Transverse colon (tissue), 4 donors: ENCODE measurements at regions not wholly inside any gene's neighbourhood (a gene's known extent, or its start where the extent isn't known, plus 50 kb on each side); places are given as distances from the start of the nearest gene placed in this dataset.

Source experiments
- DNase-seq: peaks from one replicate; pipeline ENCODE4 v3.0.0-alpha.2; 2019
- H3K27ac ChIP-seq, 4 donors: fragments of 200-600 bp; sonication (generic); 2 replicates each; pipeline ENCODE4 v1.5.1; 2016 to 2018; ENCODE audit warnings: inconsistent platforms in 4 of 4
- H3K27me3 ChIP-seq: fragments of 200-600 bp; sonication (generic); 2 replicates; pipeline ENCODE4 v1.5.1; 2017; ENCODE audit warnings: inconsistent platforms
- H3K36me3 ChIP-seq, 4 donors: fragments of 200-600 bp; sonication (generic); 2 replicates each; pipeline ENCODE4 v1.5.1; 2017 to 2019; ENCODE audit warnings: inconsistent platforms in 4 of 4
- H3K4me1 ChIP-seq, 4 donors: fragments of 200-600 bp; sonication (generic); 2 replicates each; pipeline ENCODE4 v1.5.1; 2017 to 2020; ENCODE audit warnings: inconsistent platforms in 4 of 4
- H3K4me3 ChIP-seq, 4 donors: fragments of 200-600 bp; sonication (generic); 1 replicate in 1 of 4; 2 replicates in 3 of 4; pipeline versions ENCODE4 v1.5.1 to v1.6.1; 2017 to 2019; ENCODE audit warnings: inconsistent platforms in 4 of 4
- H3K9me3 ChIP-seq, 2 donors: fragments of 200-600 bp; sonication (generic); 2 replicates each; pipeline ENCODE4 v1.5.1; 2017 to 2019; ENCODE audit warnings: inconsistent platforms in 2 of 2
- EP300 ChIP-seq: sonication (generic); formaldehyde crosslinking; IDR thresholded peaks from one replicate; pipeline ENCODE4 v1.6.1; 2017; ENCODE audit warnings: antibody characterized with exemption, low read depth
- POLR2A ChIP-seq: fragments of 450-650 bp; IDR thresholded peaks from one replicate; pipeline ENCODE4 v1.6.1; 2016; ENCODE audit warnings: antibody characterized with exemption, mild to moderate bottlenecking, moderate library complexity
- POLR2AphosphoS5 ChIP-seq, 3 donors: sonication (generic); formaldehyde crosslinking; IDR thresholded peaks; one replicate each; pipeline ENCODE4 v1.6.1; 2016; ENCODE audit warnings: antibody characterized with exemption in 3 of 3
- WGBS, 2 donors: methylation state at CpG; one replicate each; pipeline ENCODE4 v1.1.5; 2018; ENCODE audit warnings: low coverage in 1 of 2; 5-methylcytosine and 5-hydroxymethylcytosine counted together
- in situ Hi-C, 4 donors: fragments of 200-750 bp; cut with MboI; loops; one replicate each; pipeline versions ENCODE4 v1.15.0 to v1.15.1; 2017; ENCODE audit warnings: low sequenced_read_pairs in 3 of 4, low pct_ligation_motif_present in 1 of 4, low pct_unique_long_range_greater_than_20kb in 1 of 4
- intact Hi-C: fragments of 100-400 bp; cut with DNase I; formaldehyde crosslinking; loops from one replicate; pipeline ENCODE4 v1.15.1; 2023; ENCODE audit warnings: low total_unique reads
- TF ChIP-seq, protein P1 (sequence below), 5 experiments: fragments of 200-600 bp in 3 of 5; fragments of 450-650 bp in 2 of 5; sonication (generic) in 3 of 5; IDR thresholded peaks; 1 replicate in 2 of 5; 2 replicates in 3 of 5; pipeline ENCODE4 v1.5.1; 2016 to 2017; ENCODE audit warnings: antibody characterized with exemption in 5 of 5, inconsistent platforms in 3 of 5, mild to moderate bottlenecking in 2 of 5, moderate library complexity in 1 of 5

DNA sequence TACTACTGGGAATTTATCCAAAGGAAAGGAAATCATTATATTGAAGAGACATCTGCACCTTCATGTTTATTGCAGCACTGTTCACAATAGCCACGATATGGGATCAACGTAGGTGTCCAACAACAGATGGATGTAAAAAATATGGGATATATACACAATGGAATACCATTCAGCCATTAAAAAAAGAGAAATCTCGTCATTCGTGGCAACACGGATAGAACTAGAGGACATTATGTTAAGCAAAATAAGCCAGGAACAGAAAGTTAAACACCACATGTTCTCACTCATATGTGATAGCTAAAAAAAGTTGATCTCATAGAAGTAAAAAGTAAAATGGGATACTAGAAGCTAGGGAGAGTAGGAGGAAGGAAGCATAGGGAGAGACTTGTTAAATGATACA, 82.9 kb upstream of the CLMN start:
- H3K4me1 ChIP-seq: no peaks in the 10 kb centered on the region
- no peak overlapping the region for H3K27ac ChIP-seq
- intact Hi-C loops (no loop called here), in situ Hi-C loops (no loop called here)
- TF ChIP-seq EP300: no peak
- TF ChIP-seq, protein P1, sequence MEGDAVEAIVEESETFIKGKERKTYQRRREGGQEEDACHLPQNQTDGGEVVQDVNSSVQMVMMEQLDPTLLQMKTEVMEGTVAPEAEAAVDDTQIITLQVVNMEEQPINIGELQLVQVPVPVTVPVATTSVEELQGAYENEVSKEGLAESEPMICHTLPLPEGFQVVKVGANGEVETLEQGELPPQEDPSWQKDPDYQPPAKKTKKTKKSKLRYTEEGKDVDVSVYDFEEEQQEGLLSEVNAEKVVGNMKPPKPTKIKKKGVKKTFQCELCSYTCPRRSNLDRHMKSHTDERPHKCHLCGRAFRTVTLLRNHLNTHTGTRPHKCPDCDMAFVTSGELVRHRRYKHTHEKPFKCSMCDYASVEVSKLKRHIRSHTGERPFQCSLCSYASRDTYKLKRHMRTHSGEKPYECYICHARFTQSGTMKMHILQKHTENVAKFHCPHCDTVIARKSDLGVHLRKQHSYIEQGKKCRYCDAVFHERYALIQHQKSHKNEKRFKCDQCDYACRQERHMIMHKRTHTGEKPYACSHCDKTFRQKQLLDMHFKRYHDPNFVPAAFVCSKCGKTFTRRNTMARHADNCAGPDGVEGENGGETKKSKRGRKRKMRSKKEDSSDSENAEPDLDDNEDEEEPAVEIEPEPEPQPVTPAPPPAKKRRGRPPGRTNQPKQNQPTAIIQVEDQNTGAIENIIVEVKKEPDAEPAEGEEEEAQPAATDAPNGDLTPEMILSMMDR (IDR thresholded peaks at IDR 0.05): no peak
- no peak for TF ChIP-seq POLR2AphosphoS5 (IDR thresholded peaks at IDR 0.05)
- WGBS, 2 donors: 65 to 77% methylated on average over 5 of the region's 5 CpGs
- H3K27me3 ChIP-seq: no peaks in the 10 kb centered on the region
- H3K9me3 ChIP-seq: no peaks in the 10 kb centered on the region
- no peak for DNase-seq
- H3K4me3 ChIP-seq: no peak overlapping the region
- H3K36me3 ChIP-seq: no peaks in the 10 kb centered on the region

DNA sequence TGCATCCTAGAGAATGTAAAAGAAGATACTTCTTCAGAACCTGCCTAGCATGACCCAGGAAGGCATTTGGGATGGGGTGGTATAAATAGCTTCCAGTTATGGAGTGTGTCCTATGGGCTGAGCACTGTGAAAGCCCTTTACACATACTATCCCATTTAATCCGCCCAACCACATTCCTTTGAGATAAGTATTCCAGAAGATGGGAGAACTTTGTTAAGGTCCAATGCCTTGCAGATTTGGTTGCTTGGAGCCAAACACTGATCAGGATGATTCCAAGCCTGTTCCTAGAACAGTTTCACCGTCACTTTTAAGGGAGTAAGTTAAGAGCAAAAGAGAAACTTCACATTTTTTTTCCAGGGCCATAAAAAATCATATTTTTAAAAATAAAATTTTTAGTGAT, 82.5 kb upstream of the CLMN start:
- DNase-seq: no peak
- WGBS, 2 donors: 81 to 86% methylated on average over 1 to 2 of the region's 2 CpGs
- H3K27ac ChIP-seq: no peak overlapping the region
- H3K4me3 ChIP-seq: no peak overlapping the region
- TF ChIP-seq, protein P1 (IDR thresholded peaks at IDR 0.05): no peak
- no peak for TF ChIP-seq POLR2AphosphoS5 (IDR thresholded peaks at IDR 0.05)
- no peak for TF ChIP-seq POLR2A
- TF ChIP-seq EP300: no peak
- in situ Hi-C loops (no loop called here), intact Hi-C loops (no loop called here)
- H3K4me1 ChIP-seq: no peaks in the 10 kb centered on the region
- no peaks in the 10 kb centered on the region for H3K9me3 ChIP-seq
- no peaks in the 10 kb centered on the region for H3K36me3 ChIP-seq
- H3K27me3 ChIP-seq: no peaks in the 10 kb centered on the region

DNA sequence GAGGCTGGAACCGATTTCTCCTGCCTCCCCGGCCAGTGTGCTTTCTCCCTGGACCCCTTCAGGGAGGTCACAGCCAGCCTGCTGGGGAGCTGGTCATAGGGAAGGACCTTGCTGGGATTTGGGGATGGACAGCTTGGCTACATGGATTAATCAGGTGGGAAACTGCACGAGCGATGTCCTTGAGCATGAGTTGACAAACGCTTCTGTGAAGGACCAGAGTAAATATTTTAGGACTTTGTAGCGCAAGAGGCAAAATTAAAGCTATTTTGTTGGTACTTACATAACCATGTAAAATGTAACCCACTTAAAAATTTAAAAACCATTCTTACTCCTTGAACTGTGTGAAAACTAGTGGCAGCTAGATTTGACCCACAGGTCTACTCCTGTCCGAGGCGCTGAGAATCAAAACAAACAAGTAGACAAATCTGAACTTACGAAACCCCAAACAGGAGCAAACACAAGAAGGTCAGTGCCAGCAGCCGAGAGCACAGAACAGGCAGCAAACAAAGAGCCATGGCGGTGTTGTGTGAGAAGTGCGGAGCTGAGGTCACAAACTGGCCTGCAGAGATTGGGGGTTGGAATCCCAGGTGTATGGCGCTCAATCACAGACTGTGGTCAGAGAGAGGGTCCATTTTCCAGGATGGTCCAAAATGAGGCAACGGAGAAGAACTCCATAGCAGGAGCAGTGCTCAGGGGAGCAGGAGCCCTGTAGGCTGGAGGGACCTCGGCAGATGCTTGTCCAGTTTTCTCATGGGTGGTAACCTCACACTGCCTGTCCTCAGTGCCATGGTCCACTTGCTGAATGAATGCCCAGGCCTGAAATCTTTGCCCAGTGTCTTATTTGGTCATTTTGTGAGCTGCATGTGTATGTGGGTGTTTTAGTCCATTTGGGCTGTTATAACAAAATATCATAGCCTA, 79.2 kb upstream of the CLMN start:
- no peak overlapping the region for H3K4me3 ChIP-seq
- DNase-seq: no peak
- no peaks in the 10 kb centered on the region for H3K9me3 ChIP-seq
- H3K27me3 ChIP-seq: no peaks in the 10 kb centered on the region
- no peaks in the 10 kb centered on the region for H3K36me3 ChIP-seq
- intact Hi-C loops: no loop called here
- TF ChIP-seq POLR2A (no peak), EP300 (no peak)
- TF ChIP-seq, protein P1 (IDR thresholded peaks at IDR 0.05): no peak
- H3K27ac ChIP-seq: no peak overlapping the region
- no peaks in the 10 kb centered on the region for H3K4me1 ChIP-seq
- in situ Hi-C loops: no loop called here
- 96 to 98% methylated on average over 6 to 15 of the region's 15 CpGs for WGBS, 2 donors

DNA sequence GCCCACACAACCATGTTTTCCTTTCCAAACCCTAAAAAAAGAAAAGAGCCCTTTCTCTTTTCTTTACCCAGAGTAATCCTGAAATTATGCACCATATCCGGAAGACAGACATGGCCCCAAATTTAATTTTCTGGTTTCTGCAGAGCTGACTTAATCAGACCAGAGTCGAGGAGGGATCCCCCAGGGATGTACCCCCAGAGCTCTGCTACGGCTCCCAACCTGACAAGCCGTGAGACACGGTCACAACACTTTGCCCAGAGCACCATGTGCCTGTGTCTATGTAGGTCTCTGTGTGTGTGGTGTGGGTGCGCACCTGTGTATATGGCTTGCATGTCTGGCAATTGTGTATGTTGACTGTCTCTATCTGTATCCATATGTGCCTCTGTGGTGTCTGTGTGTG, 77.6 kb upstream of the CLMN start:
- Histone ChIP-seq H3K27ac (no peak overlapping the region), H3K4me1 (no peaks in the 10 kb centered on the region), H3K36me3 (no peaks in the 10 kb centered on the region), H3K4me3 (no peak overlapping the region), H3K9me3 (no peaks in the 10 kb centered on the region), H3K27me3 (no peaks in the 10 kb centered on the region)
- intact Hi-C loops (no loop called here), in situ Hi-C loops (no loop called here)
- TF ChIP-seq POLR2AphosphoS5 (IDR thresholded peaks at IDR 0.05): no peak
- TF ChIP-seq, protein P1 (IDR thresholded peaks at IDR 0.05): no peak
- TF ChIP-seq POLR2A: no peak
- TF ChIP-seq EP300: no peak
- 94% methylated on average over 6 of the region's 6 CpGs; no CpG with 5 or more reads in 1 of the 2 donors for WGBS, 2 donors
- DNase-seq: no peak
